GM18951 (cell line): ENCODE measurements at regions not wholly inside any gene's neighbourhood (a gene's known extent, or its start where the extent isn't known, plus 50 kb on each side); places are given as distances from the start of the nearest gene placed in this dataset.
"Not testable (repeated sequence)": the region's sequence is repeated elsewhere in the genome, so short reads cannot be mapped to it uniquely, and the experiment has no call there.

Source experiments
- in situ Hi-C: fragments of 300-500 bp; cut with MboI; formaldehyde crosslinking; loops from one replicate; pipeline ENCODE4 v1.12.0; 2022; ENCODE audit warnings: low sequenced_read_pairs, mixed read lengths, inconsistent platforms; ENCODE audit not compliant: unreplicated experiment

DNA sequence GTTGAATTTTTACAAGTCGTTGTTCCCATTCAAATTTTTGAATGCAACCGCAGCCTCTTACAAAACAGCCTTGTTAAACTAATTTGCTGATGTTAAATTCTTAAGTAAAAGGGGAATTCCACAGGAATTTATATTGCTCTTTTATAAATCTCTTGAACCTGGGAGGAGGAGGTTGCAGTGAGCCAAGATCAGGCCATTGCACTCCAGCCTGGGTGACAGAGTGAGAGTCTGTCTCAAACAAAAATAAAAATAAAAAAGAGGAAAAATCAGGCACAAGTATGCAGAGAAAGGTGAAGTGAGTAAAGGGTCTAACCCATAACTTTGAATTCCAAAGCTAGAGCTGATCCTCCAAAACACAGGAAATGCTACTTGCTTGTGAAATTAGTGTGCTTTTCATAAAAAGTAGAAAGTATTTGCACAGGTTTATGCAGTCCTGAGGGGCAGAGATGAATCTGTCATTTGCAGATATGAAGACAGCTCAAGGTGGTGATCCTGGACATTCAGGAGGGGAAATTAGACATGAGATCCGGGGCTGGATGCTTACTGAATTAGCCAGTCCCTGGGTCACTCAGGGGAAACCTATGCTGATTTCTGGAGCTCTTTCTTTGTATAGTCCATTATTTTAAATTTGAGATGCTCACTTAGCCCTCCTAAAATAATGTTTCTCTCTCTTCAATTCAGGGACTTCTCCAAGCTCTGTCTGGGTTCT lies 53.7 kb downstream of the OR11H2 start:
- in situ Hi-C loops, result loop anchor here (10.0 kb wide), 1 partner anchor 1005 kb away; no protein-coding TSS in a partner anchor

DNA sequence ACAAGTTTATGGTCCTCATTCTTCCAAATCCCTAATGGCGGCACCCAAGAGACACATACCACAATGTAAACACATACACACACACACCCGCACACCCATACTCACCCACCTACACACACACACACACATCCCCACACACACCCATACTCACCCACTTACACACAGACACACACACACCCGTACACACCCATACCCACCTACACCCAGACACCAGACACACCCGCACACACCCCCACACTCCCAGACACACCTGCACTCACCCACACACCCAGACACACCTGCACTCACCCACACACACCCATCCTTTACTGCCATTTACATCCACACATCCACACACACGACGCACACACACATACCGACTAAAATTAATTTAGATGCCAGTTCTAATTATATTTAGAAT lies 55.0 kb downstream of the OR11H2 start:
- in situ Hi-C loops, result not testable (repeated sequence)

DNA sequence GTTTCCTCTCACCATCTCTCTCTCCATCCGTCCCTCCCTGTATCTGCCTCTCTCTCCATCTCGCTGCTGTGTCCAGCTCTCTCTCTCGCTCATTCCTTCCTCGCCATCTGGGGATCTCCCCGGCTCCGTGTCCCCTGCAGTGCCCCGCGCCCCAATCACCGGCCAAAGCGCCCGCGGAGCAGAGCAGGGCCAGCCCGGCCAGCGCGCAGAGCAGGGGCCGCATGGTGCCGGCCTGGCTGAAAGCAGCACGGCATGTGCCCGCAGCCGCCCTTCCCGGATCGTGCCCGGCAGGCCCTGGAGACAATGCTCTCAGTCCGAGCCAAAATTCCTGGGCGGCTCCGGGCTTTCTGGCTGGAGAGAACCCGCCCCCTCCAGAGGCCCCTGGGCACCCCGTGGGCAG lies 75.1 kb downstream of the OR11H2 start:
- in situ Hi-C loops, result not testable (repeated sequence)

DNA sequence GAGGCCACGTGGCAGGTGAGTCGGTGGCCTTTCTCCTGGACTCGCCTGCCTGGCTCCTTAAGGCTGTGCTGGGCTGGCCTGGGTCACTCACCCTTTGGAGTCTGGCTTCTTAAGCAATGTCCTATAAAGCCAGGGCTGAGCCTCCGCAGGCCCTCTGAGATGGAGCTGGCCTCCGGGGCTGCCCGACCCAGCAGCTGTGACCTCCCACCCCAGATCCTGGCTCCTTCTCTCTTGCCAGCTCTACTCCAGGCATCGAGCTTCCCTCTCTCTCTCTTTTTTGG lies 75.7 kb downstream of the OR11H2 start:
- in situ Hi-C loops, result not testable (repeated sequence)

DNA sequence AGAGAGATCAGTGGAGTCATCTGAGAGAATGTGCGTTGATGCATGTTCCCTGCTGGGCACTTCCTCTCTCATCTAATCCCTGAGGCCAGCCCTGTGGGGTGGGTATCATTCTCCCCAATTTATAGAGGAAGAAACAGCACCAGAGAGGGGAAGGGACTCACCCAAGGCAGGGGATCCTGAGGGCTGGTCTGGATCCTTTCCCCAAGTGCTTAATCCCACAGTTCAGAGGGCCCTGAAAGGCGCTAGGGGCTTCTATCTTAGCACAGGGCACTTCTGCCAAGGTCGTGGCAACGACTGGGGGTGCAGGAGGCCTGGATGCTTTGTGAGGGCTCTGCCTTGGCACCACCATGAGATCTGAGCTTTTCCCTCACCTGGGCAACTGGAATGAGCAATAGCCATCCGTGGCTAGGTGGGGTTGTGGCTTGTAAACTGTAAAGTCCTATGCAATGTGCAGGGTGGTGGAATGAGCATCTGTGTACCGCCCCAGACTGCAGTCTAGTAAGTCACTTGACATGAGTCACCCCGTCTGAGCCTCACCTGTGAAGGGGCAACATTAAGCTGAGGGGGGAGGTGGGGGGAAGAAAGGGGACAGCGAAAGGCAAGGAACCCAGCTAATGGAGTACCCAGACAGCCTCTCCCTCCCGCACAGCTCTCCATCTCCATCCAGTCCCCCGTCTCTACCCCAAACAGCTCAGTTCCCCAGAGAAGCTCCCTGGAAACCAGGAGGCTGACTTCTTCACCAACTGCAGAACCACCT lies 76.2 kb downstream of the OR11H2 start:
- in situ Hi-C loops, result not testable (repeated sequence)

DNA sequence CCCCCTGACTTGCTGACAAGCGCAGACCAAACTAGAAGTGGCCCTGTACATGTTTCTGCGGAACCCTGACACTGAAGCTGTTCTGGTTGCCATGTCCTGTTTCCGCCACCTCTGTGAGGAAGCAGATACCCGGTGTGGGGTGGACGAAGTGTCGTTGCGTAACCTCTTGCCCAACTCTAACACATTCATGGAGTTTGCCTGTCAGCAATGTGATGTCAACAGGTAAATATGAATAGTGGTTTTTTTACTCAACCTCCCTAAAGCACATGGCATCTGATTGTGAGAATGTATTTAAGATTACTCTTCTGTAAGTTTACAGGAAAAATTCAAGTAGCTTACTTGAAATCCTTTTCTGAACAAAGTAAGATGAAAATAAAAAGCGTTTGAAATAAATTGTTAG lies 100.1 kb downstream of the OR11H2 start:
- in situ Hi-C loops, result not testable (repeated sequence)
